B cell (primary cell): ENCODE measurements at regions not wholly inside any gene's neighbourhood (a gene's known extent, or its start where the extent isn't known, plus 50 kb on each side); places are given as distances from the start of the nearest gene placed in this dataset.

Source experiments
- ATAC-seq: fragments of 200-7000 bp; cut with Tn5 transposase; one replicate; pipeline ENCODE4 v1.10.0; 2021; ENCODE audit warnings: low read depth, mild to moderate bottlenecking, moderate number of reproducible peaks, moderate library complexity
- CTCF ChIA-PET: fragments of 350-600 bp; sonication (Branson Sonifier 250); formaldehyde crosslinking; loops from one replicate; lab custom pipeline; 2021; ENCODE audit warnings: antibody characterized with exemption, inconsistent platforms; lab: Charles Lee
- POLR2A ChIA-PET: fragments of 350-600 bp; sonication (Branson Sonifier 250); formaldehyde crosslinking; loops from one replicate; lab custom pipeline; 2021; ENCODE audit warnings: antibody characterized with exemption; lab: Charles Lee
- DNase-seq: peaks from one replicate; pipeline ENCODE4 v3.0.0; 2013
- H2AFZ ChIP-seq: 2 replicates; pipeline ENCODE4 v1.6.1; 2012; ENCODE audit warnings: mild to moderate bottlenecking, low read depth, low read length; ENCODE audit not compliant: insufficient read depth, poor library complexity, severe bottlenecking
- H3K27ac ChIP-seq, 2 donors: 1 replicate in 1 of 2; 2 replicates in 1 of 2; pipeline ENCODE4 v1.5.1; 2012 to 2013; ENCODE audit warnings: low read length in 2 of 2, mild to moderate bottlenecking in 2 of 2, moderate library complexity in 1 of 2
- H3K27me3 ChIP-seq, 4 experiments: fragments of 200-600 bp in 1 of 4; sonication (generic) in 1 of 4; replicated peaks in 1 of 4; 1 replicate in 2 of 4; 2 replicates in 2 of 4; pipeline versions ENCODE4 v1.6.1 to v1.7.0; 2013 to 2016; ENCODE audit warnings: low read length in 3 of 4, mild to moderate bottlenecking in 2 of 4, mixed read lengths in 1 of 4, moderate library complexity in 1 of 4; ENCODE audit not compliant: insufficient read depth in 4 of 4, control insufficient read depth in 3 of 4; ENCODE audit errors: control extremely low read depth in 1 of 4
- H3K36me3 ChIP-seq, 2 experiments: replicated peaks in 1 of 2; 1 replicate in 1 of 2; 2 replicates in 1 of 2; pipeline versions ENCODE4 v1.6.1 to v1.7.1; 2013; ENCODE audit warnings: low read length in 1 of 2; ENCODE audit not compliant: insufficient read depth in 2 of 2, control insufficient read depth in 1 of 2; ENCODE audit errors: control extremely low read depth in 1 of 2, extremely low read depth in 1 of 2
- H3K4me1 ChIP-seq, 2 donors: fragments of 200-600 bp in 1 of 2; sonication (generic) in 1 of 2; 1 replicate in 1 of 2; 2 replicates in 1 of 2; pipeline versions ENCODE4 v1.5.1 to v1.6.1; 2013 to 2017; ENCODE audit warnings: low read length in 2 of 2; ENCODE audit not compliant: control insufficient read depth in 2 of 2, insufficient read depth in 2 of 2
- H3K4me2 ChIP-seq: replicated peaks from 2 replicates; pipeline ENCODE3; 2012; ENCODE audit warnings: mild to moderate bottlenecking, low read depth, low read length; ENCODE audit not compliant: poor library complexity, severe bottlenecking
- H3K4me3 ChIP-seq, 5 experiments: fragments of 200-600 bp in 1 of 5; sonication (generic) in 1 of 5; 1 replicate in 3 of 5; 2 replicates in 2 of 5; pipeline versions ENCODE4 v1.5.1 to v1.7.0; 2011 to 2016; ENCODE audit warnings: low read length in 4 of 5, mild to moderate bottlenecking in 4 of 5, low read depth in 2 of 5, control low read depth in 1 of 5, moderate library complexity in 1 of 5; ENCODE audit not compliant: insufficient read depth in 1 of 5; ENCODE audit errors: control extremely low read depth in 1 of 5, extremely low read depth in 1 of 5
- H3K79me2 ChIP-seq: fragments of 200-600 bp; sonication (generic); one replicate; pipeline ENCODE4 v1.6.0; 2016; ENCODE audit warnings: low read length; ENCODE audit not compliant: control insufficient read depth, insufficient read depth
- H3K9ac ChIP-seq: fragments of 200-600 bp; sonication (generic); 2 replicates; pipeline ENCODE4 v1.6.1; 2017; ENCODE audit warnings: mild to moderate bottlenecking, low read length, moderate library complexity
- H3K9me3 ChIP-seq, 3 donors: one replicate each; pipeline versions ENCODE4 v1.6.1 to v1.7.1; 2013; ENCODE audit warnings: low read length in 2 of 3; ENCODE audit not compliant: control insufficient read depth in 2 of 3, insufficient read depth in 1 of 3; ENCODE audit errors: control extremely low read depth in 1 of 3
- H4K20me1 ChIP-seq: 2 replicates; pipeline ENCODE4 v1.6.0; 2012; ENCODE audit warnings: mild to moderate bottlenecking, low read length; ENCODE audit not compliant: insufficient read depth, control insufficient read depth, poor library complexity, severe bottlenecking
- H3K27ac Mint-ChIP-seq: one replicate; pipeline ENCODE4 v1.8.0; 2021; ENCODE audit warnings: mixed read lengths
- H3K27me3 Mint-ChIP-seq: one replicate; pipeline ENCODE4 v1.8.0; 2021; ENCODE audit warnings: mixed read lengths
- H3K4me1 Mint-ChIP-seq: one replicate; pipeline ENCODE4 v1.8.0; 2021; ENCODE audit warnings: mixed read lengths
- H3K4me3 Mint-ChIP-seq: one replicate; pipeline ENCODE4 v1.8.0; 2021; ENCODE audit warnings: mixed read lengths
- H3K9me3 Mint-ChIP-seq: one replicate; pipeline ENCODE4 v1.8.0; 2022; ENCODE audit warnings: mixed read lengths; ENCODE audit not compliant: insufficient read depth
- CTCF ChIP-seq: fragments of 200-600 bp; IDR thresholded peaks from one replicate; pipeline ENCODE4 v1.8.0; 2022; ENCODE audit warnings: antibody characterized with exemption, mild to moderate bottlenecking
- EZH2 ChIP-seq: IDR thresholded peaks from 2 replicates; pipeline ENCODE4 v1.6.1; 2012; ENCODE audit warnings: borderline replicate concordance, low read depth, mild to moderate bottlenecking, moderate library complexity, low read length; ENCODE audit not compliant: insufficient read depth, poor library complexity, severe bottlenecking
- WGBS: methylation state at CpG from one replicate; pipeline ENCODE4 v1.1.5; 2013; ENCODE audit warnings: missing lambda C conversion rate; ENCODE audit not compliant: insufficient coverage; 5-methylcytosine and 5-hydroxymethylcytosine counted together
- intact Hi-C: fragments of 100-400 bp; cut with micrococcal nuclease; formaldehyde crosslinking; loops from one replicate; pipeline ENCODE4 v1.10.0; 2022

GRCh38 chr6:44678252-44678935 is 290.9 kb downstream of the CDC5L start:
- H3K9ac ChIP-seq: no peak overlapping the region
- H3K4me3 Mint-ChIP-seq: no peak overlapping the region
- no peaks in the 10 kb centered on the region for H3K79me2 ChIP-seq
- no peaks in the 10 kb centered on the region for H3K4me1 ChIP-seq
- ATAC-seq (no peak), DNase-seq (no peak)
- H3K9me3 Mint-ChIP-seq: no peaks in the 10 kb centered on the region
- 90% methylated on average over 2 of the region's 9 CpGs for WGBS
- H2AFZ ChIP-seq: no peak overlapping the region
- no peaks in the 10 kb centered on the region for H3K4me1 Mint-ChIP-seq
- peaks cover 0 to 5% (median 0%) of the 10 kb centered on the region in 3 donors for H3K9me3 ChIP-seq
- TF ChIP-seq EZH2 (no peak), CTCF (no peak)
- no peak overlapping the region for H3K4me3 ChIP-seq
- H3K27ac Mint-ChIP-seq: no peak overlapping the region
- CTCF ChIA-PET: interaction anchor here (1.5 to 2.0 kb wide), 2 partner anchors 21 to 23 kb away, joined by 3 to 4 read pairs; no protein-coding TSS in a partner anchor
- no peak overlapping the region for H3K27ac ChIP-seq
- POLR2A ChIA-PET: no interaction called here
- no peaks in the 10 kb centered on the region for H3K27me3 ChIP-seq
- H3K36me3 ChIP-seq: no peaks in the 10 kb centered on the region
- peaks cover 14% of the 10 kb centered on the region for H3K27me3 Mint-ChIP-seq
- H3K4me2 ChIP-seq: no peak overlapping the region
- intact Hi-C loops: no loop called here
- no peaks in the 10 kb centered on the region for H4K20me1 ChIP-seq

GRCh38 chr6:44679438-44680201 is 292.1 kb downstream of the CDC5L start:
- Histone ChIP-seq H3K4me1 (no peaks in the 10 kb centered on the region), H3K27ac (no peak overlapping the region), H3K27me3 (no peaks in the 10 kb centered on the region), H3K79me2 (no peaks in the 10 kb centered on the region), H4K20me1 (no peaks in the 10 kb centered on the region), H3K9me3 (peaks cover 0 to 5% (median 0%) of the 10 kb centered on the region in 3 donors), H3K36me3 (no peaks in the 10 kb centered on the region), H3K4me3 (no peak overlapping the region), H3K4me2 (no peak overlapping the region), H2AFZ (no peak overlapping the region), H3K9ac (no peak overlapping the region)
- CTCF ChIA-PET: interaction anchor here (1.5 to 2.0 kb wide), 2 partner anchors 22 to 24 kb away, joined by 3 to 4 read pairs; no protein-coding TSS in a partner anchor
- POLR2A ChIA-PET: no interaction called here
- DNase-seq (no peak), ATAC-seq (no peak)
- Mint-ChIP-seq H3K4me3 (no peak overlapping the region), H3K27ac (no peak overlapping the region), H3K4me1 (no peaks in the 10 kb centered on the region), H3K27me3 (peaks cover 13% of the 10 kb centered on the region), H3K9me3 (no peaks in the 10 kb centered on the region)
- intact Hi-C loops: no loop called here
- WGBS: 87% methylated on average over 3 of the region's 6 CpGs
- no peak for TF ChIP-seq EZH2
- TF ChIP-seq CTCF: no peak
